NT2/D1 (cell line): ENCODE measurements at regions not wholly inside any gene's neighbourhood (a gene's known extent, or its start where the extent isn't known, plus 50 kb on each side); places are given as distances from the start of the nearest gene placed in this dataset.

ENCODE experiments used
- YY1 ChIP-seq: IDR thresholded peaks from 2 replicates; pipeline ENCODE4 v1.6.1; 2011; ENCODE audit not compliant: insufficient read length, insufficient read depth
- ZNF274 ChIP-seq: IDR thresholded peaks from 2 replicates; pipeline ENCODE4 v1.6.1; 2011; ENCODE audit warnings: mild to moderate bottlenecking, low read depth, low read length

DNA sequence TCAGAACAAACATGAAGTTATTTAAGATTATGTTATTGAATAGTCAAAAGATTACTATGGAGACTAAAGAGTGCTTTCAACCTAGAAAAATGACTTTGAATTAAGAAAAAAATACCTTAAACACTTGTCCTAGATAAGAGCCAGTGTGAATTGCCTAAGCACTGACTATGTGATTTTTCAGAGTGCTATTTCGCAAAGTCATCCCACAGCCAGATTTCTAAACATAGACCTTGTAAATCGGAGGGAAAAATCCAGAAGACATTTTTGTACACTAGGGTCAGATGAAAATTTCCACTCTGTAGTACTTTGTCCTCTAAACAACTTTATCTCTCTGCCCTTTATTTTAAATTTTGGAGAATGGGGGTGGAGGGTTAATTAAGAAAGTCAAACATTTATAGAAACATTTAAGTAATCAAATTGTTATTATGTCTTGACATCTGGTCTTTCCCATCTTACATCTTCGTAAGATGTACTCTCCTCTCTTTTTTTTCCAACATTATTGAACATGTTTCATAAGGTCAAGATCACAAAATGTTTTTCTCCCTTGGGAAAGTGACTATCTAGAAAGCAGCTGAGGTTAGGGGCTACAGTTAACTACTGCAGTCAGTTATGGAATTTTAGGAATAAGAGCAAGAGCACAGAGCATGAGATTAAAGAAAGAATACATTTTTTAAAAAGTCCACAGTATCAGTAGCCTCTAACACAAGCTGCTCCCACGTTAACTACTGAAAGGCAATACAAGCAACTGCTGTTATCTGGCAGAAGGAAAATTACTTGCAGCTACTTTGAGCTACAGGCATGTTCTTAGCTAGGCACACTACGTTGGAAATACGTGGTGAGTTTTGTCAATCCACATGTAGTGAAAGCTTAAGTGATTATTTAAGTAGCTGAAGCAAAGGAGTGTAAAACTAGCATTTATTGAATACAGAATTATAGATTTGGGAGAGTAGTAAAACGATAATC is 648.5 kb downstream of the HTR1B start:
- no peak for TF ChIP-seq ZNF274
- no peak for TF ChIP-seq YY1
